ENCODE measurements at regions not wholly inside any gene's neighbourhood (a gene's known extent, or its start where the extent isn't known, plus 50 kb on each side); places are given as distances from the start of the nearest gene placed in this dataset.
"Not testable (repeated sequence)": the region's sequence is repeated elsewhere in the genome, so short reads cannot be mapped to it uniquely, and the experiment has no call there.

GRCh38 chr12:4187916-4188315 is 85.6 kb upstream of the CCND2 start:
- no peak overlapping the region for H3K27ac ChIP-seq
- in situ Hi-C loops (cut with MboI) = no loop called here
- H3K79me2 ChIP-seq (ENCODE audit: insufficient read depth) = no peaks in the 10 kb centered on the region
- no peaks in the 10 kb centered on the region for H3K4me1 ChIP-seq (ENCODE audit: insufficient read depth)
- no peaks in the 10 kb centered on the region for H3K9me3 ChIP-seq (ENCODE audit: low read depth)
- H3F3A ChIP-seq (ENCODE audit: insufficient read depth) = no peaks in the 10 kb centered on the region
- H3K9me2 ChIP-seq (ENCODE audit: insufficient read depth) = no peaks in the 10 kb centered on the region
- H4K20me1 ChIP-seq (ENCODE audit: insufficient read depth) = no peaks in the 10 kb centered on the region
- TF ChIP-seq EZH2phosphoT487 (IDR thresholded peaks at IDR 0.05; ENCODE audit: insufficient read depth, low read depth) (no peak), EZH2 (IDR thresholded peaks at IDR 0.05; ENCODE audit: insufficient read depth, poor library complexity, severe bottlenecking) (no peak)
- H3K27me3 ChIP-seq (replicated peaks; ENCODE audit: insufficient read depth) = 0 out of 2 replicates have a peak, but pooled peaks cover 5% of the 10 kb centered on the region
- no peak overlapping the region for H3K4me3 ChIP-seq
- no peak overlapping the region for H3K4me2 ChIP-seq (ENCODE audit: unreplicated experiment)
- DNase-seq = no peak
- no peaks in the 10 kb centered on the region for H3K36me3 ChIP-seq (ENCODE audit: low read depth)
- no peak overlapping the region for H3K9ac ChIP-seq
- H2AFZ ChIP-seq = no peak overlapping the region
- WGBS, 2 experiments (ENCODE audit: low coverage in 1 of 2, low lambda C conversion rate in 2 of 2, missing lambda C conversion rate in 2 of 2) = 39 to 54% methylated on average over 4 of the region's 4 CpGs

- H3K4me3 ChIP-seq; H3K27me3 ChIP-seq (replicated peaks; ENCODE audit: insufficient read depth); H3K4me1 ChIP-seq (ENCODE audit: insufficient read depth); H3K4me2 ChIP-seq (ENCODE audit: unreplicated experiment); H3K36me3 ChIP-seq (ENCODE audit: low read depth); H3F3A ChIP-seq (ENCODE audit: insufficient read depth); in situ Hi-C loops (cut with MboI); DNase-seq; H3K27ac ChIP-seq; H2AFZ ChIP-seq; H3K9ac ChIP-seq; H3K9me2 ChIP-seq (ENCODE audit: insufficient read depth); H3K79me2 ChIP-seq (ENCODE audit: insufficient read depth); H4K20me1 ChIP-seq (ENCODE audit: insufficient read depth); H3K9me3 ChIP-seq (ENCODE audit: low read depth): not testable (repeated sequence)
- 8% methylated on average over 3 of the region's 3 CpGs for WGBS, 2 experiments (ENCODE audit: low coverage in 1 of 2, low lambda C conversion rate in 2 of 2, missing lambda C conversion rate in 2 of 2)
Measured at GRCh38 chr12:4187315-4187714, 86.2 kb upstream of the CCND2 start.

- Histone ChIP-seq H4K20me1 (ENCODE audit: insufficient read depth) (no peaks in the 10 kb centered on the region), H2AFZ (no peak overlapping the region), H3K4me1 (ENCODE audit: insufficient read depth) (no peaks in the 10 kb centered on the region), H3K9ac (no peak overlapping the region), H3K9me3 (ENCODE audit: low read depth) (no peaks in the 10 kb centered on the region), H3K79me2 (ENCODE audit: insufficient read depth) (no peaks in the 10 kb centered on the region), H3K4me3 (no peak overlapping the region), H3F3A (ENCODE audit: insufficient read depth) (no peaks in the 10 kb centered on the region), H3K9me2 (ENCODE audit: insufficient read depth) (no peaks in the 10 kb centered on the region), H3K4me2 (ENCODE audit: unreplicated experiment) (no peak overlapping the region), H3K27ac (no peak overlapping the region), H3K36me3 (ENCODE audit: low read depth) (no peaks in the 10 kb centered on the region), H3K27me3 (replicated peaks; ENCODE audit: insufficient read depth) (no peaks in the 10 kb centered on the region)
- in situ Hi-C loops (cut with MboI) = no loop called here
- 43 to 45% methylated on average over 4 of the region's 4 CpGs for WGBS, 2 experiments (ENCODE audit: low coverage in 1 of 2, low lambda C conversion rate in 2 of 2, missing lambda C conversion rate in 2 of 2)
- DNase-seq = no peak
- no peak for TF ChIP-seq EZH2 (IDR thresholded peaks at IDR 0.05; ENCODE audit: insufficient read depth, poor library complexity, severe bottlenecking)
- no peak for TF ChIP-seq EZH2phosphoT487 (IDR thresholded peaks at IDR 0.05; ENCODE audit: insufficient read depth, low read depth)
Measured at GRCh38 chr12:4178424-4179170, 95.0 kb upstream of the CCND2 start.

GRCh38 chr12:4177262-4177661 is 96.3 kb upstream of the CCND2 start:
- in situ Hi-C loops (cut with MboI) = no loop called here
- 70 to 76% methylated on average over 2 of the region's 2 CpGs for WGBS, 2 experiments (ENCODE audit: low coverage in 1 of 2, low lambda C conversion rate in 2 of 2, missing lambda C conversion rate in 2 of 2)
- H3K9me2 ChIP-seq (ENCODE audit: insufficient read depth) = no peaks in the 10 kb centered on the region
- no peaks in the 10 kb centered on the region for H3K27me3 ChIP-seq (replicated peaks; ENCODE audit: insufficient read depth)
- no peak overlapping the region for H3K4me2 ChIP-seq (ENCODE audit: unreplicated experiment)
- H3F3A ChIP-seq (ENCODE audit: insufficient read depth) = no peaks in the 10 kb centered on the region
- H2AFZ ChIP-seq = no peak overlapping the region
- no peak overlapping the region for H3K9ac ChIP-seq
- TF ChIP-seq EZH2 (IDR thresholded peaks at IDR 0.05; ENCODE audit: insufficient read depth, poor library complexity, severe bottlenecking) (no peak), EZH2phosphoT487 (IDR thresholded peaks at IDR 0.05; ENCODE audit: insufficient read depth, low read depth) (no peak)
- DNase-seq = no peak
- H3K4me3 ChIP-seq = no peak overlapping the region
- H3K4me1 ChIP-seq (ENCODE audit: insufficient read depth) = no peaks in the 10 kb centered on the region
- no peak overlapping the region for H3K27ac ChIP-seq
- H4K20me1 ChIP-seq (ENCODE audit: insufficient read depth) = no peaks in the 10 kb centered on the region
- no peaks in the 10 kb centered on the region for H3K36me3 ChIP-seq (ENCODE audit: low read depth)
- H3K9me3 ChIP-seq (ENCODE audit: low read depth) = no peaks in the 10 kb centered on the region
- no peaks in the 10 kb centered on the region for H3K79me2 ChIP-seq (ENCODE audit: insufficient read depth)

GRCh38 chr12:4176168-4176567 is 97.4 kb upstream of the CCND2 start:
- no peak overlapping the region for H3K4me3 ChIP-seq
- no peaks in the 10 kb centered on the region for H3K27me3 ChIP-seq (replicated peaks; ENCODE audit: insufficient read depth)
- no peak overlapping the region for H3K27ac ChIP-seq
- DNase-seq = no peak
- H3K9me2 ChIP-seq (ENCODE audit: insufficient read depth) = no peaks in the 10 kb centered on the region
- in situ Hi-C loops (cut with MboI) = no loop called here
- H3K79me2 ChIP-seq (ENCODE audit: insufficient read depth) = no peaks in the 10 kb centered on the region
- no peak overlapping the region for H3K4me2 ChIP-seq (ENCODE audit: unreplicated experiment)
- no peaks in the 10 kb centered on the region for H4K20me1 ChIP-seq (ENCODE audit: insufficient read depth)
- H3K9ac ChIP-seq = no peak overlapping the region
- H2AFZ ChIP-seq = no peak overlapping the region
- H3F3A ChIP-seq (ENCODE audit: insufficient read depth) = no peaks in the 10 kb centered on the region
- H3K4me1 ChIP-seq (ENCODE audit: insufficient read depth) = no peaks in the 10 kb centered on the region
- H3K36me3 ChIP-seq (ENCODE audit: low read depth) = no peaks in the 10 kb centered on the region
- H3K9me3 ChIP-seq (ENCODE audit: low read depth) = no peaks in the 10 kb centered on the region
- TF ChIP-seq EZH2 (IDR thresholded peaks at IDR 0.05; ENCODE audit: insufficient read depth, poor library complexity, severe bottlenecking) (no peak), EZH2phosphoT487 (IDR thresholded peaks at IDR 0.05; ENCODE audit: insufficient read depth, low read depth) (no peak)
